ENCODE measurements at regions not wholly inside any gene's neighbourhood (a gene's known extent, or its start where the extent isn't known, plus 50 kb on each side); places are given as distances from the start of the nearest gene placed in this dataset.

GRCh38 chr10:117463545-117463920 lies 79.0 kb upstream of the EMX2 start:
- TF ChIP-seq CTCF (conservative IDR thresholded peaks at IDR 0.05; ENCODE audit: low read length) (no peak), EZH2phosphoT487 (IDR thresholded peaks at IDR 0.05; ENCODE audit: borderline replicate concordance, low read depth, low read length) (no peak)

Data from OCI-LY7 (cell line).